Astrocyte of the spinal cord (primary cell): ENCODE measurements at regions not wholly inside any gene's neighbourhood (a gene's known extent, or its start where the extent isn't known, plus 50 kb on each side); places are given as distances from the start of the nearest gene placed in this dataset.

Experiments used
- DNase-seq: peaks from one replicate; pipeline ENCODE4 v3.0.0; 2011; ENCODE audit warnings: low read depth, low spot score
- H3K4me3 ChIP-seq: 2 replicates; pipeline ENCODE4 v1.5.1; 2011; ENCODE audit warnings: low read depth, mild to moderate bottlenecking, low read length, moderate library complexity
- in situ Hi-C: cut with HindIII; loops from 2 replicates; pipeline ENCODE4 v1.10.0; 2017; ENCODE audit warnings: low sequenced_read_pairs
- TF ChIP-seq, protein P1 (sequence below): IDR thresholded peaks from 2 replicates; pipeline ENCODE4 v1.5.1; 2012; ENCODE audit warnings: low read depth, mild to moderate bottlenecking, low read length, inconsistent platforms

- H3K4me3 ChIP-seq = no peak overlapping the region
- in situ Hi-C loops = no loop called here
- DNase-seq = peak; percentile 53
- TF ChIP-seq, protein P1, sequence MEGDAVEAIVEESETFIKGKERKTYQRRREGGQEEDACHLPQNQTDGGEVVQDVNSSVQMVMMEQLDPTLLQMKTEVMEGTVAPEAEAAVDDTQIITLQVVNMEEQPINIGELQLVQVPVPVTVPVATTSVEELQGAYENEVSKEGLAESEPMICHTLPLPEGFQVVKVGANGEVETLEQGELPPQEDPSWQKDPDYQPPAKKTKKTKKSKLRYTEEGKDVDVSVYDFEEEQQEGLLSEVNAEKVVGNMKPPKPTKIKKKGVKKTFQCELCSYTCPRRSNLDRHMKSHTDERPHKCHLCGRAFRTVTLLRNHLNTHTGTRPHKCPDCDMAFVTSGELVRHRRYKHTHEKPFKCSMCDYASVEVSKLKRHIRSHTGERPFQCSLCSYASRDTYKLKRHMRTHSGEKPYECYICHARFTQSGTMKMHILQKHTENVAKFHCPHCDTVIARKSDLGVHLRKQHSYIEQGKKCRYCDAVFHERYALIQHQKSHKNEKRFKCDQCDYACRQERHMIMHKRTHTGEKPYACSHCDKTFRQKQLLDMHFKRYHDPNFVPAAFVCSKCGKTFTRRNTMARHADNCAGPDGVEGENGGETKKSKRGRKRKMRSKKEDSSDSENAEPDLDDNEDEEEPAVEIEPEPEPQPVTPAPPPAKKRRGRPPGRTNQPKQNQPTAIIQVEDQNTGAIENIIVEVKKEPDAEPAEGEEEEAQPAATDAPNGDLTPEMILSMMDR = no peak
These were observed 577.8 kb downstream of the PYDC2 start for GRCh38 chr3:192038726-192039125.

DNA sequence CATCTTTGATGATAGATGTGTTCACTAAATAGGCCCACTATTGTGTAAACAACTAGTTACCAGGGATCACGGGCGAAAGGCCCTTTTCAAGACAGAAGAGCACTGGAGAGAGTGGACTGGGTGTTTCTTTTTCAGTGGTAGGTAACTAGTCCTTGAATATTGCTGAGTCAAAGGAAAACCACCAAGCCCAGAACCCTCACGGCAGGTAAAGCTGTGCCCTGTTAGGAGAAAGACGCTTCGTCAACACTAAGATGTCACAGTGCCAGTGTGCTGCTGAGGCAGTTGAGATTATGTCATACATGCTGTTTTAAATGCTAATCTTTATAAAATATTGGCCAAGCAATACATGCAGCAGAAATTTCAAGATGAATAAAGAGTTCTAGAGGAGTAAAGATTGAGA lies 578.6 kb downstream of the PYDC2 start:
- no peak for DNase-seq
- TF ChIP-seq, protein P1 = no peak
- in situ Hi-C loops = no loop called here
- H3K4me3 ChIP-seq = no peak overlapping the region

- in situ Hi-C loops = no loop called here
- no peak overlapping the region for H3K4me3 ChIP-seq
- TF ChIP-seq, protein P1 = no peak
- no peak for DNase-seq
These were observed 579.5 kb downstream of the PYDC2 start for GRCh38 chr3:192040282-192041043.

- H3K4me3 ChIP-seq = no peak overlapping the region
- in situ Hi-C loops = no loop called here
- TF ChIP-seq, protein P1 = no peak
- DNase-seq = no peak
These were observed 581.2 kb downstream of the PYDC2 start for GRCh38 chr3:192042116-192042515.

DNA sequence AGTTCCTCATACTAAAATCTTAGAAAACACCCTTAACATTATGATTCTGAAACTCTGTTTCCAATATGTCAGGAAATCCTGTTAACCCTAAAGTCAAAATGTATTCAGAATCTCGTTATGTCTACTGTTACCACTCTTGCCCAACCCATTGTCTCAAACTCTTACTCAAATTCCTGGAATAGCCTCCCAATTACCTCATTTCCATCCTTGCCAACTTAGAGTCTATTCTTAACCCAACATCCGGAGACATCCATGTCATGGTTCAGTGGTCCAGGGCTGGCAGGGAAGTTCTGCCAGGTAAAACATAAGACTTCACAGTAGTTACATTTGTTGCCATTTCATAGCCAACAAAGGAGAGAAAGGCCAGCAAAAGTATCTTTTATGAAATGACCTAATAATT lies 593.9 kb downstream of the PYDC2 start:
- DNase-seq = peak; percentile 54
- in situ Hi-C loops = no loop called here

GRCh38 chr3:192055946-192056345 lies 595.0 kb downstream of the PYDC2 start:
- no peak for DNase-seq
- no peak overlapping the region for H3K4me3 ChIP-seq
- TF ChIP-seq, protein P1 = no peak
- in situ Hi-C loops = no loop called here

More for the DNA sequence above, 593.9 kb downstream of the PYDC2 start:
- TF ChIP-seq, protein P1 = no peak
- H3K4me3 ChIP-seq = no peak overlapping the region
